ENCODE measurements at regions not wholly inside any gene's neighbourhood (a gene's known extent, or its start where the extent isn't known, plus 50 kb on each side); places are given as distances from the start of the nearest gene placed in this dataset.

- H3K27me3 ChIP-seq (replicated peaks in 1 of 4; ENCODE audit: control extremely low read depth in 1 of 4, control insufficient read depth in 3 of 4, insufficient read depth in 4 of 4, low read length in 3 of 4) = no peaks in the 10 kb centered on the region
- no peaks in the 10 kb centered on the region for H3K79me2 ChIP-seq (ENCODE audit: control insufficient read depth, insufficient read depth, low read length)
- WGBS (ENCODE audit: insufficient coverage) = 37% methylated on average over 2 of the region's 6 CpGs
- H2AFZ ChIP-seq (ENCODE audit: insufficient read depth, low read depth, low read length, poor library complexity, severe bottlenecking) = no peak overlapping the region
- no peaks in the 10 kb centered on the region for H4K20me1 ChIP-seq (ENCODE audit: control insufficient read depth, insufficient read depth, low read length, poor library complexity, severe bottlenecking)
- no peak overlapping the region for H3K4me2 ChIP-seq (replicated peaks; ENCODE audit: low read depth, low read length, poor library complexity, severe bottlenecking)
- no peaks in the 10 kb centered on the region for H3K9me3 ChIP-seq (ENCODE audit: control extremely low read depth in 1 of 3, control insufficient read depth in 2 of 3, insufficient read depth in 1 of 3, low read length in 2 of 3)
- no peaks in the 10 kb centered on the region for H3K27me3 Mint-ChIP-seq
- ATAC-seq (ENCODE audit: low read depth) (no peak), DNase-seq (no peak)
- no peaks in the 10 kb centered on the region for H3K4me1 ChIP-seq (ENCODE audit: control insufficient read depth in 2 of 2, insufficient read depth in 2 of 2, low read length in 2 of 2)
- H3K36me3 ChIP-seq (replicated peaks in 1 of 2; ENCODE audit: control extremely low read depth in 1 of 2, control insufficient read depth in 1 of 2, extremely low read depth in 1 of 2, insufficient read depth in 2 of 2, low read length in 1 of 2) = no peaks in the 10 kb centered on the region
- H3K4me3 ChIP-seq (ENCODE audit: control extremely low read depth in 1 of 5, extremely low read depth in 1 of 5, insufficient read depth in 1 of 5, low read depth in 2 of 5, low read length in 4 of 5) = no peak overlapping the region
- no peaks in the 10 kb centered on the region for H3K4me1 Mint-ChIP-seq
- no peak overlapping the region for H3K27ac Mint-ChIP-seq
- intact Hi-C loops (cut with micrococcal nuclease) = no loop called here
- H3K4me3 Mint-ChIP-seq = no peak overlapping the region
- peaks cover 7% of the 10 kb centered on the region for H3K9me3 Mint-ChIP-seq (ENCODE audit: insufficient read depth)
- TF ChIP-seq, protein P1, sequence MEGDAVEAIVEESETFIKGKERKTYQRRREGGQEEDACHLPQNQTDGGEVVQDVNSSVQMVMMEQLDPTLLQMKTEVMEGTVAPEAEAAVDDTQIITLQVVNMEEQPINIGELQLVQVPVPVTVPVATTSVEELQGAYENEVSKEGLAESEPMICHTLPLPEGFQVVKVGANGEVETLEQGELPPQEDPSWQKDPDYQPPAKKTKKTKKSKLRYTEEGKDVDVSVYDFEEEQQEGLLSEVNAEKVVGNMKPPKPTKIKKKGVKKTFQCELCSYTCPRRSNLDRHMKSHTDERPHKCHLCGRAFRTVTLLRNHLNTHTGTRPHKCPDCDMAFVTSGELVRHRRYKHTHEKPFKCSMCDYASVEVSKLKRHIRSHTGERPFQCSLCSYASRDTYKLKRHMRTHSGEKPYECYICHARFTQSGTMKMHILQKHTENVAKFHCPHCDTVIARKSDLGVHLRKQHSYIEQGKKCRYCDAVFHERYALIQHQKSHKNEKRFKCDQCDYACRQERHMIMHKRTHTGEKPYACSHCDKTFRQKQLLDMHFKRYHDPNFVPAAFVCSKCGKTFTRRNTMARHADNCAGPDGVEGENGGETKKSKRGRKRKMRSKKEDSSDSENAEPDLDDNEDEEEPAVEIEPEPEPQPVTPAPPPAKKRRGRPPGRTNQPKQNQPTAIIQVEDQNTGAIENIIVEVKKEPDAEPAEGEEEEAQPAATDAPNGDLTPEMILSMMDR (IDR thresholded peaks at IDR 0.05) = no peak
- no peak for TF ChIP-seq EZH2 (IDR thresholded peaks at IDR 0.05; ENCODE audit: borderline replicate concordance, insufficient read depth, low read depth, low read length, poor library complexity, severe bottlenecking)
- ChIA-PET POLR2A (no interaction called here), CTCF (no interaction called here)
- no peak overlapping the region for H3K9ac ChIP-seq (ENCODE audit: low read length)
- H3K27ac ChIP-seq (ENCODE audit: low read length in 2 of 2) = no peak overlapping the region
Measured at GRCh38 chr12:86683568-86684304, 427.5 kb upstream of the MGAT4C start.

DNA sequence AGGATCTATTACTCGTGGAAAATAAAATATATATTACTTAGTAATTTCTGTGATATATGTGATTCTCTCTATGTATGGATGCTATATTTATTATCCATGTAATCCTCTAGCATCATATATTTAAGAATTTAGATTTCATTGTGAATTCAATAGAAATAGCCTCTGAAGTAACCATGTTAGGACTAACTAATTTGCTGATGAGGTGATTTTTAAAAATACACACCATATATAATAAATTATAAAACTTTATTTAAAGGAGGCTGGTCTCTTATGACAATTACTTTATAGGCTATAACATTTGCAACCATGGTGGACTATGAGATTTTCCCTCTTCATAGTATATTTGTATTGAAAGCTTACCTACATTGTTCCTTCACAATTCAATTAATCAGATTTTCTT is 424.9 kb upstream of the MGAT4C start:
- WGBS (ENCODE audit: insufficient coverage) = no CpG with 5 or more reads among the region's 1 CpG
- no peaks in the 10 kb centered on the region for H3K36me3 ChIP-seq (replicated peaks in 1 of 2; ENCODE audit: control extremely low read depth in 1 of 2, control insufficient read depth in 1 of 2, extremely low read depth in 1 of 2, insufficient read depth in 2 of 2, low read length in 1 of 2)
- no peak overlapping the region for H3K4me3 ChIP-seq (ENCODE audit: control extremely low read depth in 1 of 5, extremely low read depth in 1 of 5, insufficient read depth in 1 of 5, low read depth in 2 of 5, low read length in 4 of 5)
- ChIA-PET POLR2A (no interaction called here), CTCF (interaction anchor here (1.3 kb wide), 1 partner anchor 32 kb away, joined by 4 read pairs; no protein-coding TSS in a partner anchor)
- Mint-ChIP-seq H3K4me1 (no peaks in the 10 kb centered on the region), H3K4me3 (no peak overlapping the region), H3K27me3 (no peaks in the 10 kb centered on the region), H3K27ac (no peak overlapping the region), H3K9me3 (ENCODE audit: insufficient read depth) (no peaks in the 10 kb centered on the region)
- no peak overlapping the region for H3K27ac ChIP-seq (ENCODE audit: low read length in 2 of 2)
- ATAC-seq (ENCODE audit: low read depth) (no peak), DNase-seq (no peak)
- H3K9ac ChIP-seq (ENCODE audit: low read length) = no peak overlapping the region
- no peaks in the 10 kb centered on the region for H3K4me1 ChIP-seq (ENCODE audit: control insufficient read depth in 2 of 2, insufficient read depth in 2 of 2, low read length in 2 of 2)
- H4K20me1 ChIP-seq (ENCODE audit: control insufficient read depth, insufficient read depth, low read length, poor library complexity, severe bottlenecking) = no peaks in the 10 kb centered on the region
- intact Hi-C loops (cut with micrococcal nuclease) = no loop called here
- no peaks in the 10 kb centered on the region for H3K79me2 ChIP-seq (ENCODE audit: control insufficient read depth, insufficient read depth, low read length)
- TF ChIP-seq, protein P1 (IDR thresholded peaks at IDR 0.05) = no peak
- no peak for TF ChIP-seq EZH2 (IDR thresholded peaks at IDR 0.05; ENCODE audit: borderline replicate concordance, insufficient read depth, low read depth, low read length, poor library complexity, severe bottlenecking)
- H3K27me3 ChIP-seq (replicated peaks in 1 of 4; ENCODE audit: control extremely low read depth in 1 of 4, control insufficient read depth in 3 of 4, insufficient read depth in 4 of 4, low read length in 3 of 4) = no peaks in the 10 kb centered on the region
- no peak overlapping the region for H2AFZ ChIP-seq (ENCODE audit: insufficient read depth, low read depth, low read length, poor library complexity, severe bottlenecking)
- H3K4me2 ChIP-seq (replicated peaks; ENCODE audit: low read depth, low read length, poor library complexity, severe bottlenecking) = no peak overlapping the region
- no peaks in the 10 kb centered on the region for H3K9me3 ChIP-seq (ENCODE audit: control extremely low read depth in 1 of 3, control insufficient read depth in 2 of 3, insufficient read depth in 1 of 3, low read length in 2 of 3)

Data from B cell (primary cell).